ENCODE measurements at regions not wholly inside any gene's neighbourhood (a gene's known extent, or its start where the extent isn't known, plus 50 kb on each side); places are given as distances from the start of the nearest gene placed in this dataset.

- no peak for DNase-seq (ENCODE audit: low spot score)
These were observed 168.7 kb downstream of the WT1 start for GRCh38 chr11:32266601-32267000.

- DNase-seq (ENCODE audit: low spot score) = no peak
These were observed 167.6 kb downstream of the WT1 start for GRCh38 chr11:32267679-32268187.

GRCh38 chr11:32273931-32274330 lies 161.4 kb downstream of the WT1 start:
- DNase-seq (ENCODE audit: low spot score) = no peak

- DNase-seq (ENCODE audit: low spot score) = peak; percentile 45
These were observed 155.7 kb downstream of the WT1 start for GRCh38 chr11:32279672-32280071.

GRCh38 chr11:32280339-32280738 lies 155.0 kb downstream of the WT1 start:
- DNase-seq (ENCODE audit: low spot score) = no peak

GRCh38 chr11:32288276-32288675 lies 147.1 kb downstream of the WT1 start:
- no peak for DNase-seq (ENCODE audit: low spot score)

- DNase-seq (ENCODE audit: low spot score) = no peak
These were observed 145.6 kb downstream of the WT1 start for GRCh38 chr11:32289701-32290100.

GRCh38 chr11:32290783-32291182 lies 144.6 kb downstream of the WT1 start:
- DNase-seq (ENCODE audit: low spot score) = no peak

GRCh38 chr11:32297611-32298011 lies 137.7 kb downstream of the WT1 start:
- DNase-seq (ENCODE audit: low spot score) = peak; percentile 67

GRCh38 chr11:32302826-32303225 lies 132.5 kb downstream of the WT1 start:
- no peak for DNase-seq (ENCODE audit: low spot score)

GRCh38 chr11:32304521-32304920 lies 130.8 kb downstream of the WT1 start:
- DNase-seq (ENCODE audit: low spot score) = no peak

GRCh38 chr11:32305460-32305859 lies 129.9 kb downstream of the WT1 start:
- DNase-seq (ENCODE audit: low spot score) = no peak

- no peak for DNase-seq (ENCODE audit: low spot score)
These were observed 127.9 kb downstream of the WT1 start for GRCh38 chr11:32307471-32307870.

GRCh38 chr11:32307913-32308312 lies 127.4 kb downstream of the WT1 start:
- DNase-seq (ENCODE audit: low spot score) = no peak

- DNase-seq (ENCODE audit: low spot score) = no peak
These were observed 125.7 kb downstream of the WT1 start for GRCh38 chr11:32309530-32310213.

- DNase-seq (ENCODE audit: low spot score) = no peak
These were observed 125.1 kb downstream of the WT1 start for GRCh38 chr11:32310214-32310601.

GRCh38 chr11:32311346-32312065 lies 123.8 kb downstream of the WT1 start:
- DNase-seq (ENCODE audit: low spot score) = no peak

GRCh38 chr11:32312206-32312817 lies 123.0 kb downstream of the WT1 start:
- no peak for DNase-seq (ENCODE audit: low spot score)

GRCh38 chr11:32312865-32313403 lies 122.4 kb downstream of the WT1 start:
- DNase-seq (ENCODE audit: low spot score) = peak; percentile 73

- no peak for DNase-seq (ENCODE audit: low spot score)
These were observed 121.9 kb downstream of the WT1 start for GRCh38 chr11:32313477-32313876.

GRCh38 chr11:32315121-32315520 lies 120.2 kb downstream of the WT1 start:
- no peak for DNase-seq (ENCODE audit: low spot score)

GRCh38 chr11:32316232-32316631 lies 119.1 kb downstream of the WT1 start:
- DNase-seq (ENCODE audit: low spot score) = no peak
